Glomerular visceral epithelial cell (primary cell): ENCODE measurements at regions not wholly inside any gene's neighbourhood (a gene's known extent, or its start where the extent isn't known, plus 50 kb on each side); places are given as distances from the start of the nearest gene placed in this dataset.
"Not testable (repeated sequence)": the region's sequence is repeated elsewhere in the genome, so short reads cannot be mapped to it uniquely, and the experiment has no call there.

Source experiments
- DNase-seq: peaks from one replicate; pipeline ENCODE4 v3.0.0-alpha.2; 2016; ENCODE audit errors: extremely low spot score

DNA sequence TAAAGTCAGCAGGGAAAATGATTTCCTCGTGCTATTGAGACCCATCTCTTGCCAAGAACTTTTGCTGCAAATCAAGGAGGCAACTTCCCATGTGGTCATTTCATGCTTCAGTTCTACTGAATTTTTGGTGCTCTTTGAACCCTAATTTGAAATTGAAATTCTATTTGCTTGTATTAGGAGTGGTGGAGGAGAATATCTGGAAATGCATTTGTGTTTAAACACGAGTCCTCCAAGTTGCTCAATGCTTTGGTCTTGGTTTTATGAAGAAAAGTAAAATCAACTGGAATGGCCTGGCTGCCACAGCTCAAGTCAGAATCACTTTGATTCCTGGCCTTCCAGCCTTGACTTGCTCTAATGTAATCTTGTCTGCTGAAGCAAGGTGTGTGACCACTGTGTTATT is 613.2 kb downstream of the TLE1 start:
- no peak for DNase-seq

DNA sequence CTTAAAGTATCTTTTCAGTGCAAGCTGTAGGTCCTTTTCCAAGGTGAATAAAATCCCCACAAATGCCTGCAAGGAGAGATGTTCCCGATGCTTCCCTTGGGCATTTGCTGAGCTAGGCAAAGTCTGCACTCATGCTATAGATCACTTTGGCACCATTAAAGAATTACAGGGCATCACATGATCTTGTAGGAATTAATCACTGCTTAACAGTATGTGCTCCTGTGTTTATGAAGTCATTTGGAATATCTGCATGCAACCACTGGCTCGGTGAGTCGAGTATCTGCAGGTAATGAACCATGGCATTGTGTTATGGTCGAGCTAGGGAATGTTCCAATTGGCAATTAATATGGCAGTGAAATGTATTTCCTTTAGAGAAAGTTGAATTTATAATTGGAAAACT is 615.1 kb downstream of the TLE1 start:
- DNase-seq = peak; percentile 12

DNA sequence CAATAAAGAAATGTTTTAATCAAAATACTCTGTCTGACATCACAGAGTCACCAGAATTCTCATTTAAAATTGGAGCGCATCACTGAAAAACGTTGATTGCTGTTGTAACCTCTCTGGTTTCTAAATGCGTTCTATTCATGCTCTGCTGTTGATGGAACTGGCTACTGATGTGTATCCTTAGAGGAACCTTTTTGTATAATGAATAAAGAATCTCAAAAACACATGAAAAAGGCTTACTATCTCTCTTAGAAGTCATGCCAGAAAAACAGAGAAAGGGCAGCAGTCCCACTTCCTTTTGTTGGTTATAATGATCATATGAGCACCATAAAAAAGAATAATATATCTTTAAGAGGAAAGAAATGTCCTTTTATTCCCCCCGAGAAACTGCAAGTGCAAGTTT is 615.5 kb downstream of the TLE1 start:
- DNase-seq = no peak

DNA sequence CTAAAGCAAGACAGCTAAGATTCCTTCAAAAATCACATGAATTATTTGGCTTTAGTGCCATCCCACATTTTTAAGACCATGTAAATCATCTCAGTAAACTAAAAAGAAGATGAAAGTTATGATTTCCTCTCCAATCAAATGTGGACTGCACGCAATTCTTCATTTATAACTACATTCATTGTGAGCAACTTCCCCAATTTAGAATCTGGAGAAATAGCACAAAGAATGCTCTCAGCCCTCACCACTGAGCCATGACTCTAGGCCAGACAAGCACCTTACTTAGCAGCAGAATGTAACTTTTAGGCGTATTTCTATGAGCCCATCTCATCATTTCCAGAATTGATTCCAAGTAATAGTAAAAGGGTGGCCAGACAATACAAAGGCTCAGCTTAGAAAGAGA is 616.6 kb downstream of the TLE1 start:
- DNase-seq = no peak

DNA sequence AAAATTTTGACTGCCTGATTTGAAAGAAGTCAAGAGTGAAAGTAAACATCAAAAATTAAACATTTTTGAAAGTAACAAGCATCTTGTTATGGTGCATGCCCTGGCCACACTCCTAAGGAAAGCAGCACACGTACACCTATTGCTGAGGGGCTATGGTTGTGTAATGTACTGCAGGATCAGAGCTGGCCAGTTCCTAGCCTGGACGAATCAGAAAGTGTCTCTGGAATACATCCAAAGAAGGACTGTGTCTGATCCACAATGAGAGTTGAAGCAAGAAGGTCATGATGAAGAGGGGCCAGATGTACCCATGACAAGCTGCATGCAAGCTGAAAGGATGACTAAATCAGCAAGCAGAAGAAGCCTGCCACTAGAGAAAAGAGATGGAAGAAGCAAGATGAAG is 618.2 kb downstream of the TLE1 start:
- DNase-seq = no peak

DNA sequence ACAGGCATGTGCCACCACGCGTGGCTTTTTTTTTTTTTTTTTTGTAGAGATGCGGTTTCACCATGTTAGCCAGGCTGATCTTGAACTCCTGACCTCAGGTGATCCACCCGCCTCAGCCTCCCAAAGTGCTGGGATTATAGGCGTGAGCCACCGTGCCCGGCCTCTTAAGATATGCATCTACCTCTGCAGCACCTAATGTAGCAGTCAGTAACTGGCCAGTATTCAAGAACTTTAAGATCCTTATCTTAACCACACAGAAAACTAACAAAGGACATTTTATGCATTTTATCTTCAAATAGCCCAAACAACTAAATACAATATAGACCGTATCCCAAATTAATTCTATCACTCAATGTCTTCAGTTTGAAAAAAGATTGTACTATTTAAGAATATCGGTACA is 618.7 kb downstream of the TLE1 start:
- DNase-seq = no peak

DNA sequence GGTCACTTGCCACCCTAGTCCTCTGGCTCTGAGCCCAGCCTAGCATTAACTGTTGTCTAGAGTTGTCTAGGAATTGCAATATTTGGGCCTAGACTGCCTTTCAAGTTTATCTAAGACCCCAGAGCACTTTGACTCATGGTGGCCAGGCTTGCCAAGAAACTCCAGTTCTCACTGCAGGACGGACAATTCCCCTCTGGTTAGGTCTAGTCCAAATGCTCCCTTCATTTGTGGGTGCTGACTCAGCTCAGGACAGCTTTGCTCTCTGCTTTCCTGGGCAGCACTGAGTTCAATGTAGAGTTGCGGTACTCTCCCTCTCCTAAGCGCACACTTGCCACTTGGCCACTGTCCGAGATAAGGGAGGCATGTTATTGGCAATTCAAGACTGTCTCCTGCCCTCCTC is 619.4 kb downstream of the TLE1 start:
- DNase-seq = no peak

DNA sequence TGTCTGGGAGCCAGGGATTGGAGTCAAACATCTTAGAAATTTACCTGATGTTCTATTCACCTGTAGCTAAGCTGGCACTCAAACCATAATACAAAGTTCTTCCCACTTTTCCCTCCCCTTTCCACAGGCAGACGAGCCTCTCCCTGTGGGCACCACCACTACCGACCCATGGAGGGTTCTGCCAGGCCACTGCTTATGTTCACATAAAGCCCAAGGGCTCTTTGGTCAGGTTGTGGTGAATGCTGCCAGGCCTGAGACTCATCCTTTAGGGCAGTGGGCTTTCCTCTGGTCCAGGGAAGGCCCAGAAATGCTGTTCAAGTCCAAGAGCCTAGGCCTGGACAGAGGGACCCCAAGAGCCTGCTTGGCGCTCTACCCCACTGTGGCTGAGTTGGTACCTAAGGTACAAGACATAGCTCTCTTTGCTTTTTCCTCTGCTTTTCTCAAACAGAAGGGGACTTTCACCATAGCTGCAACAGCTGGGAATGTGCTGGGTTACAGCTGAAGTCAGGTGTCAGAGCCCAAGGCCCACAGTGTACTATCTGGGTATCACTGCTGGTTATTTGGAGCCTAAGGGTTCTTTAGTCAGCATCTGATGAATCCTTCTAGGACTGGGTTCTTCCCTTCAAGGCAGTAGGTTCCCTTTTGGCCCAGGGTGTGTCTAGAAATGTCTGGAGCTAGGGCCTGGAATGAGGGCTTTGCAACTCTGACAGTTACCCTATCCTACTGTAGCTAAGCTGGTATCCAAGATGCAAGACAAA is 620.1 kb downstream of the TLE1 start:
- DNase-seq = no peak

DNA sequence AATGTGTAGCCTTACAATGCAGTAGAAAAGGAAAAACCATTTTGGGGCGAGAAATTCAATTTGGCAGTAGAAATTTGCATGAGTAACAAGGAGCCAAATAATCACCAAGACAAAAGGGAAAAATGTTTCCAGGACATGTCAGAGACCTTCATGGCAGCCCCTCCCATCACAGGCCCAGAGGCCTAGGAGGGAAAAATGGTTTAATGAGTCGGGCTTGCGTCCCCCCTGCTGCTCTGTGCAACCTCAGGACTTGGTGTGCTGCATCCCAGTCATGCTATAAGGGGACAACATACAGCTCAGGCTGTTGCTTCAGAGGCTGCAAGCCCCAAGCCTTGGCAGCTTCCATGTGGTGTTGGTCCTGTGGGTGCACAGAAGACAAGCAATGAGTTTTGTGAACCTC is 626.4 kb downstream of the TLE1 start:
- DNase-seq = not testable (repeated sequence)

DNA sequence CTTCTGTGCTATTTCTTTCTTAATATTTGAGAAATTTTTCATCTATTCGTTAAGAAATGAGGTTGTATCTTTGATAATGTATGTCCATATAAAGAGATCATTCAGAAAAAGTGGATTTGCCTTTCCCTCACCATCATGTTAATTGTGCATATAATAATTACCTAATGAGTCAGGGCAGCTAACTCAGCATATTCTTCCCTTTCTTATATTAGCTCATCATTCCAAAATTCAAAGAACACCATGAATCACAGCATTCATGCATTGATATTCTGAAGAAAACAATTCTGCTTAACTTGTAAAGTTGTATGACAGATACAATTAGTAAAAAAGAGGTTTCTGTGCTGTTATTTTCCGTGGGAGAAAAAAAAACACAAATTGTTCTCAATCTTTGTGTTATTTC is 630.6 kb downstream of the TLE1 start:
- no peak for DNase-seq

DNA sequence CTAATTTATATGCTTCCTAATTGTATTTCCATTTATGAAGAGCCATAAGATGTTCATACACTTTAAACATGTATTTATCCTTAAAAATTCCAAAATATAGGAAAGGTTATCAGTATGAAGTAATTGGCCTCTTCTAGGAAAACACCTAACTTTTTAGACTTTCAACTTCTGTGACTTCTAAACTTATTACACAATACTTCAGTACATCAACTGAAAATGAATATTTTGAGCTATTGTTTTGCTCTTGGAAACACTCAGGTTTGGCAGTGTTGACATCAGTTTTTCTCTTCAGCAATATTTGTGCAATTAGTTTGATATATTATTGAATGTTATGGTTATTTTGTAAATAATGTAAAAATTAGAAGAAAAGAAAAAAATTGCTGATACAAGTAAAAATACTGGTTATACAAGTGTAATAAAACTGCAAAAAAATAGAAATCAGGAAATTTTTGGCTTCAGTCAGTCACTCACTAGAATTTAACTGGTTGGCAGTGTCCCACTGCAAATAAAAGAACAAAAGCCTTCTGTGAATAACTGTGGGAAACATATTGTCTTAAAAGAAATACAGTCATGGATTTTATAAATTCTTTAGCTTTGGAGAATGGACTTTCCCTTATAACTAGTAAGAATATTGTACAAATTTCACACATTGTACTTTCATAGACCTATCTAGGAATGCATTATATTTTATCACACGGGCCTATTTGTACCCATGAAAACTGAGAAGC is 635.9 kb downstream of the TLE1 start:
- no peak for DNase-seq

DNA sequence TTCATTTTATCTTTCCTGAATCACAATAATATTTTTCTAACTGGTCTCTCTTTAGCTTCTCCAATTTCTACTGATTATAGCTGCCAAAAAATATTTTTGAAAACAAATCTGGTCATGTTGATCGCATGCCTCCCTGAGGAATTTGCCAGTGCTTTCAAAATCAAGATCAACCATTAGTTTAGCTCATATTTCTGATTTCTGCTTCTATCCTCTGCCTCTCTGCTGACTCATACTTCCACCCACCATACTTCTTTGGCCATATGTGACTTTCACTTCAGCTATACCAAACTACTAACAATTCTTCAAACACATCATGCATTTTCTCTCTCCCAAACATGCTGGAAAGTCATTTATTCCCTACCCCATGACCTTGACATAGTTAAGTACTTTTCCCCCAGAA is 636.5 kb downstream of the TLE1 start:
- no peak for DNase-seq

DNA sequence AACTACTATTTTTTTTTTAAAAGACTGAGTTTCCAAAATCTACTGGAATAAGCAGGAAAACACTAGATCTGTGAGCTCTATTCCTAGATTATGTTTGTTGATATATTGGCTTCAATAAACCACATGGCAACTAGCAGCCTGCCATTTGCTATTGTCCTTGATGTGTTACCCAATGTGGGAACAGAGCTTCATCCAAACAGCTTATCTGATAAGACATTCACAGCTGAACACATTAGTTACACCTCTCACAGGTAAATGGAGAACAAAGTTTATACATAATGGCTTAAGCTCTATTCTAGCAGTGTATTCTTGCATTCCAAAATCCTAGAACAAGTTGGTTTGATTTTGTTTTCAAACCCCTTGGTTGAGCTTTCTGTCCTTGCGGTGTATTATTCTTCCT is 642.1 kb downstream of the TLE1 start:
- no peak for DNase-seq

DNA sequence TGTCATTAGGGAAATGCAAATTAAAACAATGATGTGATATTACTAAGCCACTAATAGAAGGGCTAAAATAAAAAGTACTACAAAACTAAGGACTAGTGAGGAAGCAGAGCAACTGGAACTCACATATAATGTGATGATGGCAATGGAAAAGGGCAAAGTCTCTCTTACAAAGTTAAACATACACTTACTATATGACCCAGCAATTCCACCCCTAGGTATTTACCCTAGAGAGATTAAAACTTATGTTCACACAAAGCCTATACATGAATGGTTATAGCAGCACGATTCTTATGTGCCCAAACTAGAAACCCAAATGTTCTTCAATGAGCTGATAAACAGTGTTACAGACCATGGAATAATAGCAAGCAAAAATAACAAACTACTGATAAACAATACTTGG is 643.7 kb downstream of the TLE1 start:
- DNase-seq = no peak

DNA sequence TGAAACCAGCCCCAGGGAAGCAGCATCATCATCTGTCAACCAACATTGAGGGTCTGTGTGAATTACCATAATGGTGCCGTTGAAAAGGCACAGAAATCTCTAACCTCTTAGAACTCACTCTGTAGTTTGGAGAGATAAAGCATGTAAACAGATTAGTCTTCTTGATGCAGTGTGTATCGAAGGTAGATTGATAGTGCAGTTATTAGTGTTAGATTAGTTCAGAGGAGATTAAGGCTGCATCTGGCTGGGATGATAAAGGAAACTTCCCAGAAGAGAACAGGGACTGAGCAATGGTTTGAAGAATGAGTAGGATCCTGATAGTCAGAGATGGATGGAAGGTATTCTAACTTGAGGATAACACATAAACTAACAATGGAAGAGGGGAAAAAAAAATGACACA is 651.5 kb downstream of the TLE1 start:
- no peak for DNase-seq

DNA sequence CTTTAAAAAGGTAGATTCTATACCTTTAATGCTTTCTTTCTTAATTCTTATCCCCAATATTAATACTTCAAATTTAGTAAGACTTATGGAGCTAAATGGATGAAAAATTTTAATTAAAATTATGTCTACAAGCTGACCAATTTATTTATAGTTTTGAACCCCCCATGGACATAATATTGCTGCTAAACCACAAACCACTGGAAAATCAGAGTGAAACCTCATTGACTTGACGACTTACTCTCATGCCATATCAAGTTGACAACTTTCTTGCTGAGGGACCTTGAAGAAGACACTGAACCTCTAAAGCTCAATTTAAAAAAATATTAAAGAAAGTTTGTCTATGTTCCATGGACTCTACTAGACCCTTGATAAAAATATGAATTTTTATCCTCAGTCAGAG is 653.7 kb downstream of the TLE1 start:
- no peak for DNase-seq

DNA sequence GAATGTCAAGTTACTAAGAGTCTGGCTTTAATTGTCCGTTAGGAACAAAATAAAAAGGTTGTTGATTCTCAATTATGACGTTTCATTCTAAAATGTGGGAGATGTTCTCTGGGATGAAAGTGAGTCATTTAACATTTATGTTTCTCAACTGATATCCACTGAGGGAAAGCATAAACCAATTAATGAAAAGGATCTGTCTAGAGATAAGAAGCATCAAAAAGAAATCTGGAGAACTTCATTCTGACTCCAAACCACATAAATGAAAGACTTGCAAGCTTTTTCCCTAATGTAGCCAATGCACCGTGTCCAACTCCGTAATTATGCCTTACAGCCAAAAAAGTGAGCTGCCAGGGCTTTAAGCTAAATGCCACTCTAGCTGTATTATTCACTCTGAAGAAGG is 654.2 kb downstream of the TLE1 start:
- no peak for DNase-seq

DNA sequence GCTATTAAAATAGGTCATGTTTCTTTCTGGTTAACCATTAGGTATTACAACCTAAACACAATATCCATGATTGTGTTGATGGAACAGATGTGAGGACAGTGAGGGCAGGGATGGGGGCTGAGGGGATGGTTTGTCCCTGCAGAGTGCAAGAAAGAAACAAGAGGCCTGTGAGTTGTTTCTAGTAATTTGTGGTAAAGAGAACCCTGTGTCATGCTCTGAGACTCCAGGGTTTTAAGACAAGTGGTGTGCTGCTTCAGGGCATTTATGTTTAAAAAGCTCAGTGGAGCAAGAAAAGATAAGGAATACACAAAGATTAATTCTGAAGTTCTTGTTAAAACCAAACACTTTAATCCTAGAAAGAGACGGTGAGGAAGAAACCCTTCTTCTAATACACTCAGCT is 656.5 kb downstream of the TLE1 start:
- DNase-seq = peak; percentile 61

DNA sequence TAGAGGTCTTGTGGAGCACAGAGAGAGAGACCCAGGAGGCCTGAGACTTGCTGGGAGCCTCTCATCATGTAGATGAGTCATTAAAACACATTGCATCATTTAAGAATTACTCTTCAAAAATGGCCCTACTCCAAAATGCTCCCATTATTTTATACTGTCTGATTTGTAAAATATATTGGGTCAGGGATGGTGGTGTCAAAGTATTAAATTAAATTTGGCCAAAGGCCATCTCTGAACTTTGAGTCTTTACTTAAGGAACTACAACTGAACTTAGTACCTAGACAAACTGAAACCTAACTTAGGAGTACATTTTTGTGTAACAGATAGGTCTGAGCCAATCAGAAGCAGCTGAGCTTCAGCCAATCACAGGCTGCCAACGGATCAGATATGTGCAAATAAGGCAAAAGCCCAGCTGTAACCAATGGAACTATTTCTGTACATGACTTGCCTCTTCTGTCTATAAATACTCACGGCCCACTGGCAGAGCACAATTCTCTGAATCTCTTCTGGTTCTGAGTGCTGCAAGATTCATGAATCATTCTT is 657.2 kb downstream of the TLE1 start:
- DNase-seq = peak; percentile 66

DNA sequence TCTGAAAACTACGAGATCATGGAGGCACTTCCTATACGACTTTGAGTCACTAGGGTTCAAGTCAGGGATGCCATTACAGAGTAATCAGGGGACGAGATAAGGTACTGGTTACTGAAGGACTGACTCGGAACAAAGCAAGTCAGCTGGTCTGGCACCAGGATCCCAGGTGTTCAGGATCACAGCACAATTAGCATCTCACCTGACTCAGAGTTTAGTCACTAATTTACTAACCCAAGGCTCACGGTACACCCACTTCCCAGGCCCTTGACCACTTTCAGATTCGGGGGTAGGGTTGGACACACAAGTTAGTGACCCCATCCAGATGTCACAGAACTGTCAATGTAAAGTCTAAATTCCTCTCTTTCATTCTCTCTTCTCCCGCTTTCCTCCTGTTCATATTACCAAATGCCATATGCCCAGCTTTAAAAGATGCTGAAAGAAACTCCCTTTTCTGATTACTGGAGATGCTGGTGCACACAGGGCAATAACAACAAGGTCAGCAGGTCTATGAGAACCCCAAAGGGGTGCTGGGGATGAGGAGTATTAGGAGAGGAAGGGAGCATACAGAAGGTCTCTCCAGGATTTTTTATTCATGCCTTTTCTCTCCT is 657.8 kb downstream of the TLE1 start:
- DNase-seq = peak; percentile 42

DNA sequence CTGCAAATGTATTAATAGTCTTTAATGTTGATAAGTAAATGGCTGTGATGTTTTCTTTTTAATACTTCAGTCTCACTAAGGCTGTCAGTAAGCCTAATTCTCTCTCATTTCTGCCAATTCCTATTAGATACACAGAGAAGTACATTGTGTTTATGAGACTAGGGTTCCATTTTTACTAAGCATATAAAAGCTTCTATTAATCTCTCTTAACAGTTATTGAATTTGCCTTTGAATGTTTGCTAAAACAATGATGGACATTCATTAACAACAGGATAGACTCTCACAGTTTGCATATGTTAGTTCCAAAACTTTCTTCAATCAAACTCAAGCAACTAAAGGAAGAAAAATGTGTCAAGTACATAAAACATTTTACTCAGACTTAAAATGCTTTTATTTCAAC is 659.3 kb downstream of the TLE1 start:
- DNase-seq = no peak

DNA sequence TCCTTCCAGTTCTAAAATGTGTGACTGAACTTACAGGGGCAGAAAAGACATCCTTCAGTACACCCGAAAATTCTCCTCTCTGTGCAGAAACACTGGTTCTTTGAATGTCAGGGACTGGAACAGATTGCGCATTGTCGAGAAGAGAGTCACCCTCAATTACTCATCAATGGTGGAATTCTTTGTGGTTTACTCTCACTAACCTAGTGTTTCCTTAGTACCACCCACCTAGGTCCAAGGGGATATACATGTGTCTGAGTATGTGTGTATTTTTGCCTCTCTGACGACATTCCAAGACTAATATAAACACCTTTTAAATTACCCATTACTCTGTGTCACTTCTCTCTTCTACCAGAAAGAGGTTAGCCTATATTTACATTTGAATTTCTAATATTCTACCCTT is 660.8 kb downstream of the TLE1 start:
- peak; percentile 92 for DNase-seq

DNA sequence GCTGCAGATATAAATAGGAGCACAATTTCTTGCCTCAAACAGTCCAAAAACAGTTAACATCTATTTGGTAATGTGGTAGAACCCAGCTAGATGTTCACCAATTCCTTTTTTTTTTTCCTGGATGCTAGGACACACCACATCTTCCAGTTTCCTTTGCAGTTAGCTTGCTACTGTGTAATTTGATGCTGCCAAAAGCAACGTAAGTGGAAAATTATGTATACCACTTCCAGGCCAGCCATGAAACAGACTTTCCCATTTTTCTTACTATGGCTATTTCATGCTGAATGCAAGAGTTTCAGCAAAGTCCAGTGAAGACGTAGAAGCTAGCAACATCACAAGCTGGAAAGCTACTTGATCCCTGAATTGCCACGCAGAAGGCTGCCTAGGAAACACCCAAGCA is 667.2 kb downstream of the TLE1 start:
- DNase-seq = no peak
